DND-41 (cell line): ENCODE measurements at regions not wholly inside any gene's neighbourhood (a gene's known extent, or its start where the extent isn't known, plus 50 kb on each side); places are given as distances from the start of the nearest gene placed in this dataset.

Experiments
- EZH2 ChIP-seq: IDR thresholded peaks from 3 replicates; pipeline ENCODE4 v1.6.1; 2012; ENCODE audit warnings: borderline replicate concordance, low read depth, mild to moderate bottlenecking, moderate library complexity, low read length, inconsistent platforms; ENCODE audit not compliant: severe bottlenecking
- TF ChIP-seq, protein P1 (sequence below): IDR thresholded peaks from 2 replicates; pipeline ENCODE4 v1.5.1; 2012; ENCODE audit warnings: borderline replicate concordance, low read length, moderate library complexity, mild to moderate bottlenecking; ENCODE audit not compliant: poor library complexity, severe bottlenecking; ENCODE audit errors: extremely low read depth

DNA sequence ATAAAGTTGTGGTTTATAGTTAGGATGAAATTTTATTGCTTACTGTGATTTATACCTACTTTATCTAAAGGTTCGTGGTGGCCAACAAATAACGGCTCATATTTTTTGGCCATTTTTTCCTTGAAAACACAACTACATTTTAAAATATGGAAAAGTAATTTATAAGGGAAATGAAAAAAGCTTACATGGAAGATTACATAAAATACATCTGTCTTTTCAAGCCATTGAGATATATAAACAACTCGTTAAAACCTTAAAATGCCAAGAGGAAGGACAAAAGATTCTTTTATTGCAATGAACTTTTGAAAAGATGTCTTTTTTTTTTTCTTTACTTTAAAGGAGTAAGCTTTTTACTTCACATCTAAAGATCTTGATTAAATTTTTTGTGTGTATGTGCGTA, 55.4 kb upstream of the EYA4 start:
- TF ChIP-seq, protein P1, sequence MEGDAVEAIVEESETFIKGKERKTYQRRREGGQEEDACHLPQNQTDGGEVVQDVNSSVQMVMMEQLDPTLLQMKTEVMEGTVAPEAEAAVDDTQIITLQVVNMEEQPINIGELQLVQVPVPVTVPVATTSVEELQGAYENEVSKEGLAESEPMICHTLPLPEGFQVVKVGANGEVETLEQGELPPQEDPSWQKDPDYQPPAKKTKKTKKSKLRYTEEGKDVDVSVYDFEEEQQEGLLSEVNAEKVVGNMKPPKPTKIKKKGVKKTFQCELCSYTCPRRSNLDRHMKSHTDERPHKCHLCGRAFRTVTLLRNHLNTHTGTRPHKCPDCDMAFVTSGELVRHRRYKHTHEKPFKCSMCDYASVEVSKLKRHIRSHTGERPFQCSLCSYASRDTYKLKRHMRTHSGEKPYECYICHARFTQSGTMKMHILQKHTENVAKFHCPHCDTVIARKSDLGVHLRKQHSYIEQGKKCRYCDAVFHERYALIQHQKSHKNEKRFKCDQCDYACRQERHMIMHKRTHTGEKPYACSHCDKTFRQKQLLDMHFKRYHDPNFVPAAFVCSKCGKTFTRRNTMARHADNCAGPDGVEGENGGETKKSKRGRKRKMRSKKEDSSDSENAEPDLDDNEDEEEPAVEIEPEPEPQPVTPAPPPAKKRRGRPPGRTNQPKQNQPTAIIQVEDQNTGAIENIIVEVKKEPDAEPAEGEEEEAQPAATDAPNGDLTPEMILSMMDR: no peak
- TF ChIP-seq EZH2: no peak
